OCI-LY1 (cell line): ENCODE measurements at regions not wholly inside any gene's neighbourhood (a gene's known extent, or its start where the extent isn't known, plus 50 kb on each side); places are given as distances from the start of the nearest gene placed in this dataset.
"Not testable (repeated sequence)": the region's sequence is repeated elsewhere in the genome, so short reads cannot be mapped to it uniquely, and the experiment has no call there.

Experiments used
- H2AFZ ChIP-seq: fragments of 200-600 bp; sonication (generic), shearing (Covaris generic); 2 replicates; pipeline ENCODE4 v1.6.0; 2014; ENCODE audit warnings: antibody characterized with exemption, mild to moderate bottlenecking, low read length
- H3F3A ChIP-seq: fragments of 200-600 bp; sonication (generic), shearing (Covaris generic); 2 replicates; pipeline ENCODE4 v1.6.0; 2014; ENCODE audit warnings: mild to moderate bottlenecking, antibody characterized with exemption, low read length, moderate library complexity; ENCODE audit not compliant: insufficient read depth
- H3K27ac ChIP-seq: fragments of 200-600 bp; sonication (generic); 2 replicates; pipeline ENCODE4 v1.5.1; 2014; ENCODE audit warnings: low read length, mixed run types, mild to moderate bottlenecking, low read depth; ENCODE audit not compliant: poor library complexity, severe bottlenecking
- H3K27me3 ChIP-seq: fragments of 200-600 bp; sonication (generic); 2 replicates; pipeline ENCODE4 v1.6.0; 2014; ENCODE audit warnings: antibody characterized with exemption, mild to moderate bottlenecking, low read length, moderate library complexity; ENCODE audit not compliant: insufficient read depth
- H3K36me3 ChIP-seq: fragments of 200-600 bp; sonication (generic); 2 replicates; pipeline ENCODE4 v1.6.1; 2014; ENCODE audit warnings: mild to moderate bottlenecking, antibody characterized with exemption, low read length, moderate library complexity, mixed read lengths; ENCODE audit not compliant: insufficient read depth
- H3K4me1 ChIP-seq: fragments of 200-600 bp; sonication (generic); 2 replicates; pipeline ENCODE4 v1.5.1; 2014; ENCODE audit warnings: mild to moderate bottlenecking, low read length, moderate library complexity; ENCODE audit not compliant: insufficient read depth, severe bottlenecking
- H3K4me2 ChIP-seq: fragments of 200-600 bp; sonication (generic), shearing (Covaris generic); 2 replicates; pipeline ENCODE4 v1.6.1; 2014; ENCODE audit warnings: low read length
- H3K4me3 ChIP-seq: fragments of 200-600 bp; sonication (generic); 2 replicates; pipeline ENCODE4 v1.5.1; 2014; ENCODE audit warnings: low read length, low read depth, mild to moderate bottlenecking, mixed read lengths; ENCODE audit not compliant: poor library complexity, severe bottlenecking
- H3K79me2 ChIP-seq: fragments of 200-600 bp; shearing (Covaris generic); 2 replicates; pipeline ENCODE4 v1.6.1; 2016; ENCODE audit warnings: mixed run types, low read length, mixed read lengths; ENCODE audit not compliant: insufficient read depth
- H3K9ac ChIP-seq: fragments of 200-600 bp; sonication (generic), shearing (Covaris generic); 2 replicates; pipeline ENCODE4 v1.6.1; 2014; ENCODE audit warnings: mild to moderate bottlenecking, low read length, mixed read lengths
- H3K9me2 ChIP-seq: fragments of 200-600 bp; sonication (generic), shearing (Covaris generic); 2 replicates; pipeline ENCODE4 v1.6.1; 2014; ENCODE audit warnings: low read depth, mild to moderate bottlenecking, low read length, mixed read lengths
- H3K9me3 ChIP-seq: fragments of 200-600 bp; shearing (Covaris generic); 2 replicates; pipeline ENCODE4 v1.6.1; 2014; ENCODE audit warnings: low read length, mixed read lengths
- H4K20me1 ChIP-seq: fragments of 200-600 bp; sonication (generic), shearing (Covaris generic); 2 replicates; pipeline ENCODE4 v1.6.0; 2016; ENCODE audit warnings: mild to moderate bottlenecking, low read length; ENCODE audit not compliant: insufficient read depth
- CTCF ChIP-seq: fragments of 200-600 bp; sonication (generic), shearing (Covaris generic); IDR thresholded peaks from 2 replicates; pipeline ENCODE4 v1.5.1; 2017; ENCODE audit warnings: mild to moderate bottlenecking, antibody characterized with exemption, low read length, moderate library complexity, mixed read lengths
- EZH2 ChIP-seq: fragments of 200-600 bp; sonication (generic), shearing (Covaris generic); IDR thresholded peaks from 2 replicates; pipeline ENCODE4 v1.8.0; 2017; ENCODE audit warnings: borderline replicate concordance, mixed run types, mild to moderate bottlenecking, antibody characterized with exemption, low read length, moderate library complexity, mixed read lengths

GRCh38 chr13:90594681-90595080 lies 752.8 kb upstream of the MIR17HG start:
- no peak overlapping the region for H2AFZ ChIP-seq
- no peak for TF ChIP-seq EZH2
- TF ChIP-seq CTCF, result no peak
- H3K4me1 ChIP-seq, result no peaks in the 10 kb centered on the region
- H4K20me1 ChIP-seq, result no peaks in the 10 kb centered on the region
- no peak overlapping the region for H3K9ac ChIP-seq
- no peaks in the 10 kb centered on the region for H3K36me3 ChIP-seq
- H3K9me3 ChIP-seq, result no peaks in the 10 kb centered on the region
- no peaks in the 10 kb centered on the region for H3F3A ChIP-seq
- H3K79me2 ChIP-seq, result no peaks in the 10 kb centered on the region
- H3K4me2 ChIP-seq, result no peak overlapping the region
- H3K4me3 ChIP-seq, result no peak overlapping the region
- H3K27me3 ChIP-seq, result no peaks in the 10 kb centered on the region
- H3K9me2 ChIP-seq, result peaks cover 2% of the 10 kb centered on the region; the same call in 1 of the 2 replicates
- no peak overlapping the region for H3K27ac ChIP-seq

GRCh38 chr13:90605664-90606063 lies 741.8 kb upstream of the MIR17HG start:
- H3K79me2 ChIP-seq, result no peaks in the 10 kb centered on the region
- no peak overlapping the region for H3K4me2 ChIP-seq
- no peak overlapping the region for H3K27ac ChIP-seq
- TF ChIP-seq EZH2 (no peak), CTCF (no peak)
- no peaks in the 10 kb centered on the region for H3K27me3 ChIP-seq
- H4K20me1 ChIP-seq, result no peaks in the 10 kb centered on the region; the same call in 1 of the 2 replicates
- H3K9me2 ChIP-seq, result no peaks in the 10 kb centered on the region
- H3K4me1 ChIP-seq, result no peaks in the 10 kb centered on the region
- no peak overlapping the region for H2AFZ ChIP-seq
- no peak overlapping the region for H3K9ac ChIP-seq
- H3K36me3 ChIP-seq, result no peaks in the 10 kb centered on the region
- H3K4me3 ChIP-seq, result no peak overlapping the region
- no peaks in the 10 kb centered on the region for H3K9me3 ChIP-seq
- H3F3A ChIP-seq, result no peaks in the 10 kb centered on the region

GRCh38 chr13:90606921-90607320 lies 740.6 kb upstream of the MIR17HG start:
- not testable (repeated sequence) for H3K27ac ChIP-seq, H4K20me1 ChIP-seq

GRCh38 chr13:90612391-90612790 lies 735.1 kb upstream of the MIR17HG start:
- Histone ChIP-seq H4K20me1 (no peaks in the 10 kb centered on the region), H3K27me3 (no peaks in the 10 kb centered on the region), H3K9me2 (no peaks in the 10 kb centered on the region), H3K27ac (no peak overlapping the region), H3K79me2 (no peaks in the 10 kb centered on the region), H3K9me3 (no peaks in the 10 kb centered on the region), H2AFZ (no peak overlapping the region), H3K4me3 (no peak overlapping the region), H3K4me1 (no peaks in the 10 kb centered on the region), H3K4me2 (no peak overlapping the region), H3K9ac (no peak overlapping the region), H3F3A (no peaks in the 10 kb centered on the region), H3K36me3 (no peaks in the 10 kb centered on the region)
- no peak for TF ChIP-seq CTCF
- TF ChIP-seq EZH2, result no peak

More at GRCh38 chr13:90606921-90607320, 740.6 kb upstream of the MIR17HG start:
- not testable (repeated sequence) for H3K79me2 ChIP-seq, H3K4me2 ChIP-seq, H3F3A ChIP-seq, H3K4me3 ChIP-seq, H3K4me1 ChIP-seq, H2AFZ ChIP-seq, H3K9me3 ChIP-seq, H3K36me3 ChIP-seq, H3K9ac ChIP-seq, H3K27me3 ChIP-seq, H3K9me2 ChIP-seq
